22Rv1 (cell line): ENCODE measurements at regions not wholly inside any gene's neighbourhood (a gene's known extent, or its start where the extent isn't known, plus 50 kb on each side); places are given as distances from the start of the nearest gene placed in this dataset.

Experiments used
- H3K27ac ChIP-seq: fragments of 450-650 bp; 2 replicates; pipeline ENCODE4 v1.5.1; 2017
- ZFX ChIP-seq: fragments of 450-650 bp; IDR thresholded peaks from 2 replicates; pipeline ENCODE4 v1.6.1; 2017; ENCODE audit warnings: antibody characterized with exemption, borderline replicate concordance
- TF ChIP-seq, protein P1 (sequence below): fragments of 450-650 bp; IDR thresholded peaks from 2 replicates; pipeline ENCODE4 v1.5.1; 2017; ENCODE audit warnings: mild to moderate bottlenecking

DNA sequence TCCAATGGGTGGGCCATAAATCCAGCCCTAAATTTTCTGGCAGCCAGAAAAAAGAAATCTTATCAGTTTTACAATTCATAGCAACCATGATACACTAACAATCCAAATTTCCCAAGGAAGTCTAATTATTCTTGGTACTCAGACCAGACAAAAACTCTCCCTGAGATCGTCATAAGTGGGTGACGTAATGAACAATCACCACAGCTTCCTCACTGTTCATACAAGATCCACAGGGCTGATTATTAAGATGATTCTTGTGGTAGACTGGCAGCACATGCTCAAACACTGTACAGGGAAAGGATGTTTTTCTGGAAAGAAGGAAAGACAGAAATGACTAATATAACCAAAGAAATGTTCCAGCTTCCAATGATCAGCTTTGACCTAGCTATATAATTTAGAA, 178.3 kb upstream of the CRIM1 start:
- no peak overlapping the region for H3K27ac ChIP-seq
- TF ChIP-seq ZFX: no peak

DNA sequence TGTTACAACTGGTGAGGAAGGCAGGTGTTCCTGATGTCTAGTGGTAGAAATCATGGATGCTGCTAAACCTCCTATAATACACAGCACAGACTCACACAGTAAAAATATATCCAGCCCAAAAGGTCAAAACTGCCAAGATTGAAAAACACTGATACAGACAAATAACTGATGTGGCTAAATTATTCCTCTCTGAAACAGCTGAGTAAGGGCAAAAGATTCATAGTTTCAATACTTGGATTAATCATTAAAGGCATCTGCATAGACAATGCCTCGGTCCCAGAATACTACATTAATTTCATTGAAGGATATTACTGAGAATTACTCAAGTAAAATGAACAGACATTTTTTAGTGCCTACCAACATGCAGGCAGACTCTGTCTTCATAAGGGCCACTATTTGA, 180.7 kb upstream of the CRIM1 start:
- no peak overlapping the region for H3K27ac ChIP-seq
- TF ChIP-seq, protein P1, sequence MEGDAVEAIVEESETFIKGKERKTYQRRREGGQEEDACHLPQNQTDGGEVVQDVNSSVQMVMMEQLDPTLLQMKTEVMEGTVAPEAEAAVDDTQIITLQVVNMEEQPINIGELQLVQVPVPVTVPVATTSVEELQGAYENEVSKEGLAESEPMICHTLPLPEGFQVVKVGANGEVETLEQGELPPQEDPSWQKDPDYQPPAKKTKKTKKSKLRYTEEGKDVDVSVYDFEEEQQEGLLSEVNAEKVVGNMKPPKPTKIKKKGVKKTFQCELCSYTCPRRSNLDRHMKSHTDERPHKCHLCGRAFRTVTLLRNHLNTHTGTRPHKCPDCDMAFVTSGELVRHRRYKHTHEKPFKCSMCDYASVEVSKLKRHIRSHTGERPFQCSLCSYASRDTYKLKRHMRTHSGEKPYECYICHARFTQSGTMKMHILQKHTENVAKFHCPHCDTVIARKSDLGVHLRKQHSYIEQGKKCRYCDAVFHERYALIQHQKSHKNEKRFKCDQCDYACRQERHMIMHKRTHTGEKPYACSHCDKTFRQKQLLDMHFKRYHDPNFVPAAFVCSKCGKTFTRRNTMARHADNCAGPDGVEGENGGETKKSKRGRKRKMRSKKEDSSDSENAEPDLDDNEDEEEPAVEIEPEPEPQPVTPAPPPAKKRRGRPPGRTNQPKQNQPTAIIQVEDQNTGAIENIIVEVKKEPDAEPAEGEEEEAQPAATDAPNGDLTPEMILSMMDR: no peak
- no peak for TF ChIP-seq ZFX

DNA sequence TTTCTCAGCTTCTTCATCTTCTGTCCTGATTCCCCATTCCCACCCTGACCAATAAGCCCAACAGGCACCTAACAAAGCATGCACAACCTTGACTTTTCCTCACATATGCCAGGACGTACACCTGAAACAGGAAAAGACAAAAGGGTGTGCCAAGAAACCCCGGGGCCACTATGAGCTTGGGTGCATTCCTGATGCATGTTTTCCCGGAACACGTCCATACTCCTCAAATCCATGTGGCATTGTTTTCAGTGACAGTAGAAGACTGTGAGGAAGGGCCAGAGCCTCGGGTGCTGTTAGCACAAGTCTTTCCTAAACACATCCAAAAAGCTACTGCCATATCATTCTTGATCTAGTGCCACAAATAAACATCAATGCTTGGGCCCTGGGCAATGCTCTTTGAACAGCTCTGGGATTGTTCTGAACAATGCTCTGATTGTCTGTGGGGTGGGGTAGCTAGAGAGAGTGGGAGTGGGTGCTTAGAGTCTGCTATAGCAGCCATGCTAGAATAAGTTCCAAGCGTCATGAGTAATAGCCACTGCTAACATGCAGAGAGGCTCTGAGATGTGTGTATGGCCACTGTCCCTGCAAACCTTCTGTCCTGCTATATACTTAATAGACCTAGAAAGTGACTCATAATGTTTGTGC, 181.7 kb upstream of the CRIM1 start:
- H3K27ac ChIP-seq: no peak overlapping the region
- TF ChIP-seq ZFX: no peak
- TF ChIP-seq, protein P1: no peak

DNA sequence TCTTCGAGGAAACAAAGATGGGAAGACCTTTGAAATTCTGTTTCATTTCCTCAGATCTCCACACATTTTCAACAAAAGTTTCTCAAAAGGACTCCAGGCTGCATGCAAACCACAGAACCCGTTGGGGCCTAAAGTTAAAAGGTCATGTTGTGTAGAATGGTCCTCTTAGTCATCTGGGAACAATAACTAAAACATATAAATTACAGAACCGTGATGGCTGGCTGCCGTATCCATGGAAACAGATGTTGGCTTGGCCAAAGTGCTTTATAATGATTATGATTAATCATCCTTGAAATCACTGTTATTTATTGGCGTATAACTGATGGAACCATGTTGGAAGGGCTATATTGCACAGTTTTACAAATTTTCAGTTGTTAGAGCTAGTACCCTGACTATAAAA, 182.8 kb upstream of the CRIM1 start:
- TF ChIP-seq ZFX: no peak
- TF ChIP-seq, protein P1: no peak
- no peak overlapping the region for H3K27ac ChIP-seq

DNA sequence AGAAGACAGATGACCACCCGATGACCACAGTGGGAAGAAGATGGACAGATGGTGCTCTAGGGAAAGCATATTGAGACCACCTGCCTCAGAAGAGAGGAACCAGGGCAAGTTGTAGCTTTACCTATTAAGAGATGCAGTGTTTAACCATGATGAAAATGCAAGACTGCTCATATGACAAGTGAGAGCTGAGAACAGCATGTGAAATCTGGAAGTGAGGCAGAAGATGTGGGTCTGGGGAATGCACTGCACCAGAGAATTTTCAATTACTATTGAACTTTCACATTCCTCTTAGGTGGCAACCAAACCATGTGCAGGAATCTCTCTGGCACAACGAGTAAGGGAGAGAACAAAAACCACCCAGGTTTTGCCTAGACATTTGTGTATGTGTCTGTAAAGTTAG, 184.8 kb upstream of the CRIM1 start:
- no peak overlapping the region for H3K27ac ChIP-seq
- TF ChIP-seq, protein P1: no peak
- no peak for TF ChIP-seq ZFX

DNA sequence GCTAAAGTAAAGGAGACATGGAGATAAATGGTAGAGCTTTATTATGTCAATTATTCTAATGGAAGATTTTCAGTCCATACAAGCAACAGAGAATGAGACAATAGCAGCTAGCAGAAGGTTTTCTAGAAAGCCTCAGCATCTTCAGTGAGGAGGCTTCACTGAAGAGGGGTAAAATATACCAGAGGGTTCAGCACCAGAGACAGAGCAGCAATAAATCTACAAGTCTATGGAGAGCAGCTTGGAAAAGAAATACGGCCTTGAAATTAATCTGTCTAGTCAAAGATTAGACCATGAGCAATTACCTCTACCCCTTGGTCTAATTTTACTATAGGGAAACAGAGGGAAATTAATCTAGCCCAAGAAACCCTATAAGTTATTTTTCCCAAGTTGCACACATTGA, 185.7 kb upstream of the CRIM1 start:
- no peak overlapping the region for H3K27ac ChIP-seq
- TF ChIP-seq ZFX: no peak
- TF ChIP-seq, protein P1: no peak

DNA sequence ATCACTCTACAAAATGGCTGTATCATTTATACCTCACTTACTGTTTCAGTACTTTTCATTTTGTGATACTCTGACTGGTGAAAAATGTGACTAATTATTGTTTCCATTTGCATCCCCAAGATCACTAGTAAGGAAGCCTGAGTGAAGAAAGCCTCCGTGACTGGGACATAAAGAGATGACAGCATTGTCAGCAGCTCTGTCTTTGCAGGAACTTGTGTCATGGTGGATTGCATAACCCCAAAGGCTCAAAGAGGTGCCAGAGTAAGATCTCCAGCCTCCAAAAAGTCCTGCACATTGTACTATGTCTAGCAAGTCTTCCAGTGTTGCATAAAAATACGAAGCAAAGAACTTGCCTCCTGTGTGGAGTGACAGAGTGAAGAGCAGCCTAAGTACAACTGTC, 187.5 kb upstream of the CRIM1 start:
- H3K27ac ChIP-seq: no peak overlapping the region
- TF ChIP-seq, protein P1: no peak
- TF ChIP-seq ZFX: no peak

DNA sequence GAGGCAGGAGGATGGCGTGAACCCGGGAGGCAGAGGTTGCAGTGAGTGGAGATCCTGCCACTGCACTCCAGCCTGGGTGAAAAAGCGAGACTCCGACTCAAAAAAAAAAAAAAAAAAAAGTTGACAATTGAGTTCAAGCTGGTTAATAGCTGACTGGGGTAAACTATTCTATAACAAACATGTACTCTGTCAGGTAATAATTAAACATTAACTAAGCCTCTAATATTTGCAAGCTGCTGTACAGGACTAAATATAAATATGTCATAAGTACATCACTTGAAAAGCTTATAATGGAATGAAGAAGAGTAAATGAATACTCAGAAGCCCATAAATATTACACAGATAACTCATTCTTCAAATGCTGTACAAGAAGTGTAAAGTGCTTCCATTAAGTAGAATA, 190.4 kb upstream of the CRIM1 start:
- TF ChIP-seq ZFX: no peak
- TF ChIP-seq, protein P1: no peak
- H3K27ac ChIP-seq: peak overlapping the region; percentile 86
